Vagina (tissue), 2 donors: ENCODE measurements at regions not wholly inside any gene's neighbourhood (a gene's known extent, or its start where the extent isn't known, plus 50 kb on each side); places are given as distances from the start of the nearest gene placed in this dataset.

ENCODE experiments used
- DNase-seq, 2 donors: peaks; one replicate each; pipeline ENCODE4 v3.0.0-alpha.2; 2017; ENCODE audit errors: extremely low spot score in 2 of 2
- H3K27ac ChIP-seq: fragments of 200-600 bp; sonication (generic); one replicate; pipeline ENCODE4 v1.5.1; 2019
- H3K27me3 ChIP-seq: fragments of 200-600 bp; sonication (generic); one replicate; pipeline ENCODE4 v1.5.1; 2019
- H3K36me3 ChIP-seq, 2 donors: fragments of 200-600 bp; sonication (generic); one replicate each; pipeline ENCODE4 v1.5.1; 2017 to 2019
- H3K4me1 ChIP-seq: fragments of 200-600 bp; sonication (generic); one replicate; pipeline ENCODE4 v1.5.1; 2019
- H3K4me3 ChIP-seq, 2 donors: fragments of 200-600 bp; sonication (generic); 1 replicate in 1 of 2; 2 replicates in 1 of 2; pipeline ENCODE4 v1.5.1; 2016 to 2019
- H3K9me3 ChIP-seq: fragments of 200-600 bp; sonication (generic); one replicate; pipeline ENCODE4 v1.5.1; 2019
- POLR2A ChIP-seq, 2 donors: fragments of 450-650 bp; IDR thresholded peaks; one replicate each; pipeline ENCODE4 v1.6.1; 2017; ENCODE audit warnings: antibody characterized with exemption in 2 of 2, mild to moderate bottlenecking in 2 of 2, moderate library complexity in 2 of 2
- POLR2AphosphoS5 ChIP-seq, 2 donors: sonication (generic); formaldehyde crosslinking; IDR thresholded peaks; one replicate each; pipeline ENCODE4 v1.9.0; 2017; ENCODE audit warnings: antibody characterized with exemption in 2 of 2, mild to moderate bottlenecking in 2 of 2, low read depth in 1 of 2; ENCODE audit not compliant: insufficient read depth in 1 of 2
- intact Hi-C: fragments of 100-400 bp; cut with DNase I; formaldehyde crosslinking; loops from one replicate; pipeline ENCODE4 v1.15.1; 2023
- TF ChIP-seq, protein P1 (sequence below), 3 experiments: fragments of 450-650 bp in 2 of 3; fragments of 200-600 bp in 1 of 3; sonication (generic) in 1 of 3; IDR thresholded peaks; one replicate each; pipeline ENCODE4 v1.5.1; 2017 to 2019; ENCODE audit warnings: antibody characterized with exemption in 3 of 3, mild to moderate bottlenecking in 2 of 3, moderate library complexity in 2 of 3

DNA sequence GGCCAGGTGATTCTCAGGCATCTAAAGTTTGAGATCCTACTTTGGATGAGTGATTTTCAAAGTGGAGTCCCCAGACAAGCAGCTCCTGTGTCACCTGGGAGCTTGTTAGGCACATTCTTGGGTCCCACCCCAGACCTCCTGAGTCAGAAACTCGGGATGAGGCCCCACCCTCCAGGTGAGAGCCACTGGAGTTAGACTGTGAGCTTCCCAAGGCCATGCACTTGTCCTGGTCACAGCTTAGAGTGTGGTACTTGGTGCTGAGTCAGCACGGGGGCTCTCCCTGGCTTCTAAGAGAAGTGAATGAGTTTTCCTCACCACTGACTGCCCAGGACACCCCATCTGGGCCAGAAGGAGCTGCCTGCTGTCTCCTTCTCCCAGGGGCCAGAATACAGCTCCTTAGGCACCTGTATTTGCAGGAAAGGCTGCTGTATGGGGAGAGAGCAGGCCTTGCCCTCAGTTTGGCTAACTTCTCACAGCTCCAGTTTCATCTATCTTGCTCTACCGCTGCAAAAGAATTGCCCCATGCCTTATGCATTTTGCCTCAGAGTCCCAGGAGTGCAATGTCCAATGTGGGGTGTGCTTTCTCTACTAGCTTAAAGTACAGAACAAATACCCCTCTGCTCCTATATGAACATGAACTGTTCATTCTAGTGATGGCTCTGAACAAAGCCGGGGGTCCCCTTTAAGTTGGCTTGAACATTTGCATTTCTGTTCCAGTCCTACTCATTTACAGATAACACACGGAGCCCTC lies 98.1 kb downstream of the PSMG1 start:
- no peak overlapping the region for H3K4me3 ChIP-seq
- no peak for DNase-seq
- peaks cover 31% of the 10 kb centered on the region for H3K4me1 ChIP-seq
- no peaks in the 10 kb centered on the region for H3K36me3 ChIP-seq
- intact Hi-C loops = no loop called here
- TF ChIP-seq POLR2AphosphoS5 (IDR thresholded peaks at IDR 0.05; ENCODE audit: insufficient read depth in 1 of 2, low read depth in 1 of 2) = no peak
- TF ChIP-seq, protein P1, sequence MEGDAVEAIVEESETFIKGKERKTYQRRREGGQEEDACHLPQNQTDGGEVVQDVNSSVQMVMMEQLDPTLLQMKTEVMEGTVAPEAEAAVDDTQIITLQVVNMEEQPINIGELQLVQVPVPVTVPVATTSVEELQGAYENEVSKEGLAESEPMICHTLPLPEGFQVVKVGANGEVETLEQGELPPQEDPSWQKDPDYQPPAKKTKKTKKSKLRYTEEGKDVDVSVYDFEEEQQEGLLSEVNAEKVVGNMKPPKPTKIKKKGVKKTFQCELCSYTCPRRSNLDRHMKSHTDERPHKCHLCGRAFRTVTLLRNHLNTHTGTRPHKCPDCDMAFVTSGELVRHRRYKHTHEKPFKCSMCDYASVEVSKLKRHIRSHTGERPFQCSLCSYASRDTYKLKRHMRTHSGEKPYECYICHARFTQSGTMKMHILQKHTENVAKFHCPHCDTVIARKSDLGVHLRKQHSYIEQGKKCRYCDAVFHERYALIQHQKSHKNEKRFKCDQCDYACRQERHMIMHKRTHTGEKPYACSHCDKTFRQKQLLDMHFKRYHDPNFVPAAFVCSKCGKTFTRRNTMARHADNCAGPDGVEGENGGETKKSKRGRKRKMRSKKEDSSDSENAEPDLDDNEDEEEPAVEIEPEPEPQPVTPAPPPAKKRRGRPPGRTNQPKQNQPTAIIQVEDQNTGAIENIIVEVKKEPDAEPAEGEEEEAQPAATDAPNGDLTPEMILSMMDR (IDR thresholded peaks at IDR 0.05) = no peak
- no peak for TF ChIP-seq POLR2A (IDR thresholded peaks at IDR 0.05)
- no peaks in the 10 kb centered on the region for H3K27me3 ChIP-seq
- H3K9me3 ChIP-seq = no peaks in the 10 kb centered on the region
- no peak overlapping the region for H3K27ac ChIP-seq

DNA sequence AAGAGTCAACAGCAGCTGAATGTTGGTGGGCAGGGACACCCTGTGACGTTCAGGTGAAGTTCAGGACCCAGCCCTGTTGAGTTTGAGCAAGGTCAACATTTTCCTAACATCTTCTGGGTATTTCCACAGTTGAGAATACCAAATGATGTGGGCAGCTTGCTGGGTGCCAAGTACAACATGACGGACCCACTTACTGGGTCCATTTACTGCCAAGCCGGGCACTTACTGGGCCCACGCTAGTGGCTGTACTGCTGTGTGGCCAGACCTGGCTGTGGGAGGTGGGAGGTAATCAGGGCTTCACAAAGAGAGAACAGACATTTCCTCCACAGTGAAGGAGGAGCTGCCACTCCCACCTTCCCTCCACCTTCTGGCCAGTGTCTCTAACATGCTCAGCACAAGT lies 99.2 kb downstream of the PSMG1 start:
- Histone ChIP-seq H3K4me1 (peaks cover 36% of the 10 kb centered on the region), H3K36me3 (no peaks in the 10 kb centered on the region), H3K4me3 (no peak overlapping the region), H3K27me3 (no peaks in the 10 kb centered on the region), H3K27ac (peak overlapping the region; percentile 28), H3K9me3 (no peaks in the 10 kb centered on the region)
- DNase-seq = no peak
- intact Hi-C loops = no loop called here
- TF ChIP-seq POLR2AphosphoS5 (IDR thresholded peaks at IDR 0.05; ENCODE audit: insufficient read depth in 1 of 2, low read depth in 1 of 2) (no peak), POLR2A (IDR thresholded peaks at IDR 0.05) (no peak)
- TF ChIP-seq, protein P1 (IDR thresholded peaks at IDR 0.05) = no peak

DNA sequence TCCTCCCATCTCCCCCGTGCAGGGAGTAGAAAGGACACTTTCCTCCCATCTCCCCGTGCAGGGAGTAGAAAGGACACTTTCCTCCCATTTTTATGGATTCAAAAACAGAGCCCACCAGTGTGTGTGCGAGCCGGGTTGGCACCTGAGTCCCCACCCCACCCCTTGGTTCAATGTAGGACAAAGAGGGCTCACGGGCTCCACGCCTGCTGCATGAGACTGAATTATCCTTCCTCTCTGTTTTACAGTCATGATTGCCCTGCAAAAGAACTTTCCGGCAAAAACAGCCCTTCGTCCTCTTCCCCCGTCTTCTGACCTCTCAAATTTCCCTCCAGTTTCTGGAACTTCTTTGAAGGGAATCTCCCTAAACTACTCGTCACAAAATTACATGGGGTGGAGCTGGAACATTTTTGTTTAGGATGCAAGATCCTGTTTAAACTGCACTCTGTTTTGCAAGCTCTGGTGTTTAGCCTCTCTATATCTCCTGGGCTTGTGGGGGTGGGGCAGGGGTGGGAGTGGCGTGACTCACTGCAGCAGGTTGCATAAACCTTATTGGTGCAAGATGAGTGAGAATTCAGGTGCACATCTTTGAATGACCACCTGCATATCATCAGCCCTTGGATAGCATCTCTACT lies 99.8 kb downstream of the PSMG1 start:
- TF ChIP-seq, protein P1 (IDR thresholded peaks at IDR 0.05) = no peak
- TF ChIP-seq POLR2AphosphoS5 (IDR thresholded peaks at IDR 0.05; ENCODE audit: insufficient read depth in 1 of 2, low read depth in 1 of 2) = peak in 1 of 2 donors; percentile 68
- peak overlapping the region; percentile 28 for H3K27ac ChIP-seq
- H3K36me3 ChIP-seq = no peaks in the 10 kb centered on the region
- no peak overlapping the region for H3K4me3 ChIP-seq
- intact Hi-C loops = no loop called here
- no peaks in the 10 kb centered on the region for H3K9me3 ChIP-seq
- no peak for DNase-seq
- peaks cover 42% of the 10 kb centered on the region for H3K4me1 ChIP-seq
- no peaks in the 10 kb centered on the region for H3K27me3 ChIP-seq

DNA sequence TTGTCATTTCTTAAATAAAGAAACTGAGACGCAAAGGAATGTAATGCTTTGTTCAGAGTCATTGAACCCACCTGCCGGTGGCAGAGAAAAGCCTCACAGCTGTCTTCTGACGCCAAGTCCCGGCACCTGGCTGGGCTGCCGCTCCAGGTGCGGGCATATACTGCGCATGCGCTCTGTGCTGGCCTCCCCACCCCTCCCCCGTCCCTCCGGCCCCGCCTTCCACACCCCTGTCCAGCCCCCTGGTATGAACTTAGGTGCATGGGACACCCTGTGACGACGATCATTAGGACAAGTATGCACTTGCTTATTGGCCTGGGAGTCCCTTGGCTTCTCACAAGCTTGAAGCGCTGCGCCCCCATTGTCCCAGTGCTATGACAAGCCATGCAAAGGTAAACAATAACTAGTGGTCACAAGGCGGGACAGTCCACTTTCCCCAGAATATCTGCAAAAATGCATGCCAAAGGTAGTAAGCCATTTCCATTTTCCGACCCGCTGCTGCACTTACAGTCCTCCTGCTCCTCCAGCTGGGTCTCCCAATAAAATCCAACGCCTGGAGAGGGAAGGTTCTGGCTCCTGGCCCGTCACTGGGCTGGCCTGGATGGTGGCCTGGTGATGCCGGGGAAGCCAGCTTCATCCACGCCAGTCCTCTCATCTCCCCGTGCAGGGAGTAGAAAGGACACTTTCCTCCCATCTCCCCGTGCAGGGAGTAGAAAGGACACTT lies 100.4 kb downstream of the PSMG1 start:
- Histone ChIP-seq H3K9me3 (no peaks in the 10 kb centered on the region), H3K4me3 (no peak overlapping the region), H3K36me3 (no peaks in the 10 kb centered on the region), H3K27ac (peak overlapping the region; percentile 28), H3K4me1 (peaks cover 45% of the 10 kb centered on the region), H3K27me3 (no peaks in the 10 kb centered on the region)
- DNase-seq = no peak
- intact Hi-C loops = no loop called here
- TF ChIP-seq POLR2A (IDR thresholded peaks at IDR 0.05) (no peak), POLR2AphosphoS5 (IDR thresholded peaks at IDR 0.05; ENCODE audit: insufficient read depth in 1 of 2, low read depth in 1 of 2) (peak in 1 of 2 donors; percentile 34)
- TF ChIP-seq, protein P1 (IDR thresholded peaks at IDR 0.05) = no peak
